GM21576 (cell line): ENCODE measurements at regions not wholly inside any gene's neighbourhood (a gene's known extent, or its start where the extent isn't known, plus 50 kb on each side); places are given as distances from the start of the nearest gene placed in this dataset.

Source experiments
- ATAC-seq: cut with Tn5 transposase; IDR thresholded peaks from one replicate; pipeline ENCODE4 v1.9.1; 2021; ENCODE audit warnings: mild to moderate bottlenecking, moderate library complexity; ENCODE audit not compliant: unreplicated experiment

DNA sequence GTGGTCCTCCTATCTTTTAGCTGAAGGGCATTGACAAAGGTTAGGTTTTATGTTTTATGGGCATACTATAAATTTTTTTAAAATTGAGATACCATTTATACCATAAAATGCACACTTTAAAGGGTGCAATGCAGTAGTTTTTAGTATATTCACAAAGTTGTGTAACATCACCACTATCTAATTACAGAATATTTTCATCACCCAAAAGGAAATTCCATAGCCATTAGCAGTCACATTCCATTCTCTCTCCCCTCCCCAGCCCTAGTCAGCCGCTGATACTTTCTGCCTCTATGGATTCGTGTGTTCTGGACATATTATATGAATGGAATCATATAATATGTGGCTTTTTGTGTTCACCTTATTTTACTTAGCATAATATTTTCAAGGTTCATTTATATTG lies 135.8 kb upstream of the B3GALT2 start:
- no peak for ATAC-seq

DNA sequence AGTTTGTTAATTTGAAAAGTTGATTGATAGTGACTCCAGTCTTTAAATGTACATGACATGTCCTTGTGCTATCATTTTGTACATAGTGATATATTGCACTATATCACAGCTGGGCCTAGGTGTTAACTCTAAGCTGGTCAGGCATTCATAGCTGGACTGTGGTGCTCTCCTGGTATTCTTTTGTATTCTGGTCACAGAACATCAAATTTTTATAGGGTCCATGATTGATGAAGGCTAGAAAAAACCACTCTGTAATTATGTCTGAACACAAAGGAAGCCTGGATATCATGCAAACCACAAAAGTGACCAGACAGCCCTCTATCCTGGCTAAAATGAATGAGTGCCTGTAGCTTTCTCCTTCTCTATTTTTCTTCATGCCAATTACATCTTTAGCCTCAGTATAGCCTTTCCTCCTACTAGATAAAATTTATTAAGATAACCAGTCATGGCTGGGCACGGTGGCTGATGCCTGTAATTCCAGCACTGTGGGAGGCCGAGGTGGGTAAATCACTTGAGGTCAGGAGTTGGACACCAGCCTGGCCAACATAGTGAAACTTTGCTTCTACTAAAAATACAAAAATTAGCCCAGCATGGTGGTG lies 134.9 kb upstream of the B3GALT2 start:
- no peak for ATAC-seq

DNA sequence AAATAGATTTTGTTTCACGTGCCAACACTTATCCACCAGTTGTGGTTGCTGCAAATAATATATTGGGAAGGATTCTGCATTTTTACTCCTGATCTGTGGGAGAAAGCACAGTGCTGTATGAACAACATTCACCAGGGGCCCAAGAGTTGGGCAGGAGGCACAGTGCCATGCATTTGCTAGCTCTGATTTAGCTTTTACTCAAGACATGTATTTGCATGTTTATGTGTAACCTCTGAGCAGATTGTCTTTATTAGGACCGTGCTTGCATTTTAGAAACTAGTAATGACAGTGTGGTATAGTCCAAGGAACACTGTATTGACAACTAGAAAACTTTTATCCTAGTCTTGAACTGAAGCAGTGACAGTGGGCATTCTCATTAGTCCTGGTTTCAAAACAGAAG lies 133.9 kb upstream of the B3GALT2 start:
- no peak for ATAC-seq

DNA sequence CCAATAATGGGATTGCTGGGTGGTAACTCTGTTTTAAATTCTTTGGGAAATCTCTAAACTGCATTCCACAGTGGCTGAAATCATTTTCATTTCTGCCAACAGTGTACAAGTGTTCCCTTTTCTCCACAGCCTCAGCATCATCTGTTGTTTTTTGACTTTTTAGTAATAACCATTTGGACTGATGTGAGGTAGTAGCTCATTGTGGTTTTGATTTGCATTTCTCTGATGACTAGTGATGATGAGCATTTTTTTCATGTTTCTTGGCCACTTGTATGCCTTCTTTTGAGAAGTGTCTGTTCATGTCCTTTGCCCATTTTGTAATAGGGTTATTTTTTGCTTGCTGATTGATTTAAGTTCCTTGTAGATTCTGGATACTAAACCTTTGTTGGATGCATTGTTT lies 131.9 kb upstream of the B3GALT2 start:
- ATAC-seq, result no peak

DNA sequence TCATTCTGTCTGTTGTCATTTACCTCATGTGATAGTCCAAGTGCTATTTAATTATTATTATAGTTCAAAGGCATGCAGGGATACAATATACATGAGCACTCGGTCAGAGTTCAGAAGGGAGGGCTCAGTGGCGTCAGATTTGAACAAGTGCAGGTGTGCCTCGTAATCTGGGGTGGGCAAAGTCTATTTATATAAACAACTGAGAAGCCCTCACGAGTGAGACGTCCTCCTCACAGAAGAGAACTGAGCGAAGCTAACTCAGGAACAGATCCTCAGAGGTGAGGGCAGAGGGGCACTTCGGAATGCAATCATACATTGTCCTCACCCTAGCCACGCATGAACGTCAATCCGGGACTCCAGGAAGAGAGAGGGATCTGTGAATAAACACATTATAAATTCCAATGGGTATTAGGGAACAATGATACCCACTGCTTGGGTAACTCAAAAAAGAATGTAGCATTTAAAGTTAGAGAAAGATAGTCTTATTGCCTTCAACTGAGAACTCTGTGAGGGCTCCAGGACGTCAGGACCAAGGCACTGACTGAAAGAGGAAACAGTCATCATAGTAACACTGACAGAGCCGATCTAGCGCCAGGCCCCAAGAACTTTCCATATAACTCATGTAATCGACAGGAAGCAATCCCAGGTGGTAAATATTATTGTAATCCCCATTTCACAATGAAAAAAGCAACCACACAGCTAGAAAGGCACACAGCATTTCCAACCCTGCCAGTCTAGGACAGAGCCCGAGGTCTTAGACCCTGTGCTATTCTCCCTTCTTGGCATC lies 127.1 kb upstream of the B3GALT2 start:
- no peak for ATAC-seq

DNA sequence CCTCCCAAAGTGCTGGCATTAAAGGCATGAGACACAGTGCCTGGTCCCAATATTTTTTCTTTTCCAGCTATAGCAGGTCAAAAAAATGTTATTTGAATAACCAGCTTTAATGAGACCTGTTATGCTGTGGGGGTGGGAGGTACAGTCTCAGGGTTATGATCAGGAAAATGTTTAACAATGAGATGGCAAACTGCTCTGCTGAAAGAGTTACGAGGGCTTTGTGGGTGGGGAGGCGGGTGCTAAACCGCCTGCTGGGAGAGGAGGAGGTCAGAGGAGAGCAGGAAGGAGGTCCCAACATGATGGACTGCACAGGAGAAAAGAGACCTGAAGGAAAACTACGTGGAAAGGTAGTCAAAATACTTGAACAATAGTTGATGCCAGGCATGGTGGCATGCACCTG lies 126.0 kb upstream of the B3GALT2 start:
- ATAC-seq, result no peak

DNA sequence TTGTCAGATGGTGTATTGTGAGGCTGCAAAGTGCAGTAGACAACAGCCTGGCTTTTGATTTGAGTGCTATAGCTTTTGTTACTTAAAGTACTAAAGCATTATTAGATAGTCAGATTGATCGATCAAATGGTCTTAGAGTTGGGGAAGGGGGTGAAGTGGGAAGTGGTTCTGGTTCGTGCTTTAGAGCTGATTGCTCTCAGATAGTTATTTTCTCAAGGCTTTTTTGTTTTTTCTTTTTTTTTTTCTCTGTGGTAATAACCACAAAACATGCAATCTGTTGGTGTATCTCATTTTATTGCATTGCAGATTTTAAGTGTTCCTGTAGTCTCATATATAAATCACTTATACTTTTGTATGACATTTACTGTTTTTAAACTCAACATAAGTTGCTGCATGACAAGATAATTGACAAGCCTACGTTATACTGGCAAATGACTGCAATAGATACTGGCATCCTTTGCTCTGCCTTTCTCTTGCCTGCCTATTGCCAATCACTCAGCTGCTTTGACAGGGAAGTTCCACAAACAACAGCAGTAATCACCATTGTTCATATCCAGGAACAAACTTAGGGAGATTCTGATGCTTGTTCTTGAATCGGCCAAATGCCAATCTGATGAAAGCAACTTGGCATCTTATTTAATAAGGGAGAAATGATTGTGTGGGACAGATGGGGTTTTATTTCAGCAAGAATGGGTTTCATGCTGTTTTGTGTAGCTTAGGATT lies 125.0 kb upstream of the B3GALT2 start:
- no peak for ATAC-seq

DNA sequence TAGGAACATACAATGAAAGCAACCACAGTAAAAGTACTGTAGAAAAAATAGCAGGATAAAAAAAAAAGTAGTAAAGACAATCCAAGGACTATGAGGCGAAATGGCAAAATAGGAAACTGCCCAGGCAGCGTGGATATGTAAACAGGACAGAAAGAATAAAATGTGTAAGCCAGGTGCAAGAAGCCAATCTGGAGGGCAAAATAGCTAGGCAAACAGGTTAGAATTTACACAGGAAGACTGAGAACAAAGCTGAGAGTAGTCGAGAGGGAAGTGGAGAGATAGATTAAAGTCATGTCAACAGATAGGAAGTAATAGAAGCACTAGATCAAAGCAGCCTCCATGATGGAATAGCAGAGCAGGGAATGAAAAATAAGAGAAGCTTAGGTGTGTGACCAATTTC lies 124.2 kb upstream of the B3GALT2 start:
- ATAC-seq, result no peak

DNA sequence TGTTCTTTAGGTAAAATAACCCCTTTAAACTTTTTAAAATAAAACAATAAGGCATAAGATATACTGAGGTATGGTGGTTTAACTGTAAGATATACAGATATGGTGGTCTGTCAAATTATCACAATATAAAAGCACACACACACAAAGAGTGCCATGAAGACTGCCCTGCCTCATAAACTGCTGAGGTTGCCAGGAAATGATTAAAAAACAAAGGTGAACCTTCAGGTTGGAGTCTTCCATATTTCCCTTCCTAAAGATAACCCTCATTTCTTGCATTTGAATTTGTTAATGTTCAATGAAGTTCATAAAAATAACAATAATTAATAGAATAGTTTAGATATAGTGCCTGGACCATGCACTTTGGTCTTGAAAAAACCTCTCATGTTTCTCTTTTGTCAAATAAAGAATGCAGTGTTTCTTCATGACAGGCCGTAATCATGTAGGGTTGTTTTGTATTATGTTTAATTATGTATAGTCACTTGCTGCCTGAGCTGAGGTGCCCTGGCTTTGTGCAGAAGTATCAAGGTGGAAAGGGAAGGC lies 123.6 kb upstream of the B3GALT2 start:
- ATAC-seq, result no peak

DNA sequence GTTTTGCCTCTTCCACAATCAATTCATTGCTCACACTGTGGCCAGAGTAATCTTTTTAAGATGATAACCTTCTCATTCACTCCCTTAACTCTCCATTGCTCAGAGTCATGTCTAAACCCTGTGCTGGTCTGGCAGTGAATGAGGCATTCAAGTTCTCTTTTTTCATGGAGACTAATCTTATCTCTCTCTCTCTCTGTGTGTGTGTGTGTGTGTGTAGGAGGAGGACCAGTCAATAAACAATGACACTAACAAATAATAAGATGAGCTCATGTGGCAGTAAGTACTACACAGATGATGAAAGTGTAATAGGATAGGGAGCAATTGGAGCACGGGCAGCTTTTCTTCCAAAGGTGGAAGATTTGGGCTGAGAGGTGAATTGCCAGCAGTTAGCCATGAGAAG lies 122.0 kb upstream of the B3GALT2 start:
- ATAC-seq, result no peak

DNA sequence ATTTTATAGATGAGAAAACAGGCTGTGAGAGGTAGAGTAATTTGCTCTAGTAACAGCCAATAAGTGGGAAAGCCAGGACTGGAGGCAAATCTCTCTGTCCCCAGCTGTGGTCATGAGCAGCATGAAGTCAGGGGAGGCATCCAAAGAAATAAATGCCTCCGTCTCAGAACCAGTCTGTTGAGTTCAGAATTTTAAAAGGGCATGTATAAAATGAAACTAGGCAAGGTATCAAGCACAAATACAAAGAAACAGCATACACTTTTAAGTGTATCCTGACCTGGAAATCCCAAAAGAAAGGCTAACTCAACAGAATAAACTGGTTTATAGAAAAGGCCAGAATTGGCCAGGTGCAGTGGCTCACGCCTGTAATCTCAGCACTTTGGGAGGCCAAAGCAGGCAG lies 120.0 kb upstream of the B3GALT2 start:
- no peak for ATAC-seq
